Limb (tissue), 2 donors: ENCODE measurements at regions not wholly inside any gene's neighbourhood (a gene's known extent, or its start where the extent isn't known, plus 50 kb on each side); places are given as distances from the start of the nearest gene placed in this dataset.
"Not testable (repeated sequence)": the region's sequence is repeated elsewhere in the genome, so short reads cannot be mapped to it uniquely, and the experiment has no call there.

ENCODE experiments used
- DNase-seq, 2 donors: peaks; one replicate each; pipeline ENCODE4 v3.0.0-alpha.2; 2016; ENCODE audit errors: extremely low spot score in 2 of 2

DNA sequence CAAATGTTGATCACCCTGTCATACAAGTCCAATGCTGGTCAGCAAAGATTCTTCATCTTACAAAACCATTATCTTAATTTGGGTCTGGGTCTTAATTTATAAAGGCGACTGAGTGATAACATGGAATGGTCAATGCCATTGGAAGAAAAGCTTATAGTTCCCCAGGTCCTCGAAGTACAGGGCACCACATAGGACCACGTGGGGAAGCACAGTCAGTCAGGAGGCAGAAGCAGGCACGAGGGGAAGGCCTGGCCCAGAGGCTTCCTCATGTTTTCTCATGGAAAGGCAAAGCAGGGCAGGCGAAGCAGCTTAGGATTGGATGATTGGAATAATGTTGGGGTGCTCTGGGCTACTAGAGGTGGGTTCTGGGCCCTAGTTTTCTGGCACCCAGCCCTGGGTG is 175.7 kb downstream of the FASLG start:
- DNase-seq = no peak

GRCh38 chr1:172835834-172836233 is 176.9 kb downstream of the FASLG start:
- no peak for DNase-seq

DNA sequence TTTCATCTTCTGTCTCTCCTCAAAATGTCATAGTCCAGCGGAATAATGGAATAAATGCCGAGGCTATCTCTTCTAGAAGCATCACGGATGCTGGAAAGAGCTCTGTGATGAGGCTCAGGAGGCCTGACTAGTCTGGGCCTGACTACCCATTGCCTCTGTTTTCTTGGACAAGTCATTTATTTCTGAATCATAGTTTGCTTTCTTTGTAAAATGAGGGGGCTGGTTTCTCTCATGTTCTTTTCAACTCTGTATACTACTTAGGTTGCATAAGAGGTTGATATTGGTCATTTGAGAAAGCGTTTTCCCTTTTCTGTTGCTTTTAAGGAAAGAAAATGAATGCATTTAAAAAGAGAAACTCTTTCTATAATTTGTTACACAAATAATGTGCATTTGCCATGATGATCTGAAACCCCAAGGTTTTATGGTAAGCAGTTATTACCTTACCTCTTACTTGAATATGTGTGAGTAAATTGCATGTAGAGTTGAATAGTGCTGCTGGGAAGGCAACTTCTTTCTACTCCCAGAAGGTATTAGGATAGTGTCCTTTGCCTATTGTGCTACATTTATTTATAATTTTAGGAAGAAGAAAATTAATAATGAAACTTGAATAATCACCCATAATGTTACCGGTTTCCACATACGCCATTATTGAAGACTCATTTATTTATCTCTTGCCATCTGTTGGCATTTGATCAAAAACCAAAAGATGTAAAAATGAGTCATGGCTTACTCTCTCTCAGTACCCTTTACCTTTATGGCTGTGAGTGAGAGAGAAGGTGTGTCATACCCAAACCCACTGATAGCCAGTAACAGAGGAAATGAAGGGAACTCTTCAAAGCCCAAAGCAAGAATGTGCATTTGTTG is 179.1 kb downstream of the FASLG start:
- DNase-seq = no peak

GRCh38 chr1:172838680-172839313 is 179.9 kb downstream of the FASLG start:
- no peak for DNase-seq

GRCh38 chr1:172839639-172840038 is 180.7 kb downstream of the FASLG start:
- not testable (repeated sequence) for DNase-seq

DNA sequence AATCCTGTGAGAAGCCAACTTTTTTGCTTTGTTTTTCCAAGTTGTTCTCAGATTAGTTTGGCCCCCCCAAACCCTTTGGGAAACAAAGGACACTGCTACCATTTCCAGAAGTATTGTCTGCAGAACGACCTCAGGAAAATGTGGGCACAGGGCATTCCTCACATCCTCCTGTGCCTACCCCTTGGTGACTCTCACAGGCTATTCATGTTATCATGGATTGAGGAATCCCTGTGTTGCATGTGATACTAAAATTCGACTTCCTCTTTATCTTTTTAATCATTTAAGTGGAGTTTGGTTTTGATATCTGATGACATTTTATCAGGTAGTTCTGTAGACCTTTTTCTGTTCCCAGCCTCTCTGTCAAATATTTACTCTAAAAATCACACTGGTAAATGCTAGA is 184.5 kb downstream of the FASLG start:
- no peak for DNase-seq

DNA sequence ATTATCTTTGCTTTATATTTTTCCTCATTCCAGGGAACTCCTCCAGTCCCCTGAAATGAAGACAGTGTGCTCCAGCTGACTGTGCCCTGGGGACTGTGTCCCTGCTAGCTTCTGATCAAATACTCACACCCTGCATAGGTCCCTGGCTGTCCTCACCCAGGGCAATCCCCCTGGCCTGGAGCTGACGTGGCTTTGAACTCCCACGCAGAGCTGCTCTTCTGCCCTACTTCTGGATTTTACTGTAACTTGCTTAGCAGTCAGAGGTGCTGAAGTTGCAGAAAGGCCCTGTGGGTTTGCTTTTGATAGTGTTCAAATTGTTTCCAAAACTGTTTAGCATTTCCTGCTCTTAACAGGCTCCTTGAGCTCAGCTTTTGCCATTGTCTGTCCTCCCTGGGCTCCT is 186.5 kb downstream of the FASLG start:
- no peak for DNase-seq

DNA sequence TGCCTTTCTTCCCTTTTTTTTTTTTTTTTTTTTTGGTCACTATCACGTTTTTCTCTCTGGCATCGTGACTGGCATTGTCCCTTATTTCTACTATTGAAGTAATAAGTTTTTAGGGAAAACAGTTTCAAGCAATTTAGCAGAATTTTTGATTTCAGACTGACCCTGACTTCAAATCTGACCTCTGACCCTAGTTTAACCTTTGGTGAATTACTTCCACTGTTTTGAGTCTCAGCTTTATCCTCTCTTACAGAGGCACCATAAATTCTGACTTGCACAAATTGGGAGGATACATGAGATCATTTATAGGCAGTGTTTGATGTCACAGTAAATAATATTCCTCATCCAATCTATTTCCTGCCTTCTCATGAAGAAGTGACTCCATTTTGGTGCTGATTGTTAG is 187.0 kb downstream of the FASLG start:
- DNase-seq = no peak

DNA sequence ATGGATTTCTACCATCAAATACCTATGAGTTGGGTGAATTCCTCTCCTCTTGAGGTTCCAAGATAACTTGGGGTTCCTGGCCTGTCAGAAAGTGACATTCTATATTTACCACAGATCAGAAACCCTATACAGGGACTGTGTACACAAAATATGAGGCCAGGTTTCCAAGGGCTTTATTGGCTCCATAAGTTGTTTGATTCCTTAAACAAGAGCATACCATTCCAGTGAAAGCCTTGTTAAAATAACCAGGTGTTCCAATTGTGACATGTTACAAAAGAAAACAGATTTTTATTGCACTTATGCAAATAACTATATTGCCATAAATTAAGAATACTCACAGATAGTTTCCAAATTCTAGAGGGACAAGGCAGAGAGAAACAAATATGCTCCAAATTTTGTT is 188.9 kb downstream of the FASLG start:
- not testable (repeated sequence) for DNase-seq

GRCh38 chr1:172849653-172850052 is 190.8 kb downstream of the FASLG start:
- no peak for DNase-seq

GRCh38 chr1:172851077-172851476 is 192.2 kb downstream of the FASLG start:
- no peak for DNase-seq

DNA sequence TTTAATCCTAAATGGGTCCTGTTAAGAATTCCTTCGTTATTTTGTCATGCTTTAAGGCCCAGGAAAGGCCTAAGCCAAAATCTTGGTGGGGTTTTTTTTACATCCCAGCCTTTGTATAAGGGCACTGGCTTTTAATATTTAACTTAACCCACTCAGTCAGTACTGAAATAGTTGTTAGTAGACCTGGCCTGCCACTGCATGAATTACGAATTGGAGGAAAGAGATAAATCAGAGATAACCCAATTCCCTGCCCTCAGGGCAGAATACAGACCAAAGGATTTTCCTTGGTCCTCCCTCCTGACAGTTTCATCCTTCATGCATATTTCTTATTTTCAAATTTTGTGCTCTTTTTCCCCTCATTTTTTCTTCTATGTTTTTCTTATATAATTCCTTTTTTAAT is 193.0 kb downstream of the FASLG start:
- no peak for DNase-seq

GRCh38 chr1:172855983-172856382 is 194.8 kb downstream of the TNFSF18 start:
- DNase-seq = not testable (repeated sequence)

DNA sequence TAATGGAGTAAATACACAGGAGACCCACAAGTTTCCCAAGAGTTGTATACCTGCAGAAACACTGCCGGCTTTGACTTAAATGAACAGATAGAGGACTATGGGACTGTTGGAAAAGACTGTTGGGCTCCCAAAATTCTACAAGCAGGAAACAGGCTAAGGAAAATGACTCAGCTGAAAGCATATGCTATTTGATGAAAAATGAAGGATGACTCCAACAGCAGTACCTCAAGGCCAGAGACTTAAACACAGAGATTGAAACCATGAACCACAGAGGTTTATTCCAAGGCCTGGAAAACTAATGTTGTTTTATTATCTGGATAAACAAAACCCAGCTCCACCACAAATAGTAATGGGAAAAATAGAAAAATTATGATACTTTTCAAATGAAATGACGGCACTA is 187.7 kb downstream of the TNFSF18 start:
- no peak for DNase-seq

DNA sequence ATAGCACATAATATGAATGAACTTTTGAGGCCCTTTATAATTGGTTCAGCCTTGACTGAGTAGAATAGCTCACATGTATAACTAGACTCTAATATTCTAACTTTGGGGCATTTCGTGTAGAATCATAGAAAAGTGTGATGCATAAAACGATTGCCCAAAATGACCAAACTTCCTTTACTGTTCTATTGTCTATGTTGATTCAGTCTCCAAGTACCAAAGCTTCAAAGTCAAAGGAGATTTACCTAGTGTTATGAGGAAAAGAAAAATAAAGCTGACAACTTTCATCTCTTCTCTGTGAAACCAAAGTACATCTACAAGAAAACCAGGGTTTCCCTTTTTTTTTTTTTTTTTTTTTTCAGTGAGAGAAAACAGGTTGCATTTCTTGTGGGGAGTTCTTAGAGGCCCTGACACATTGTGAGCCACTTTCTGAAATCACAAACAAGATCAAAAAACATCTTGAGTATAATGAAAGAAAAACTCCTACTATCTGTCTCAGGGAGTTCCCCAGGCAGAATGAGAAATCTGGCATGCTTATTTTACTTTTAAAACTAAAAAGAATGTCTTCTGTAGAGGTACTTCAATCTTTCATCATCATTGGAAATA is 183.4 kb downstream of the TNFSF18 start:
- no peak for DNase-seq

DNA sequence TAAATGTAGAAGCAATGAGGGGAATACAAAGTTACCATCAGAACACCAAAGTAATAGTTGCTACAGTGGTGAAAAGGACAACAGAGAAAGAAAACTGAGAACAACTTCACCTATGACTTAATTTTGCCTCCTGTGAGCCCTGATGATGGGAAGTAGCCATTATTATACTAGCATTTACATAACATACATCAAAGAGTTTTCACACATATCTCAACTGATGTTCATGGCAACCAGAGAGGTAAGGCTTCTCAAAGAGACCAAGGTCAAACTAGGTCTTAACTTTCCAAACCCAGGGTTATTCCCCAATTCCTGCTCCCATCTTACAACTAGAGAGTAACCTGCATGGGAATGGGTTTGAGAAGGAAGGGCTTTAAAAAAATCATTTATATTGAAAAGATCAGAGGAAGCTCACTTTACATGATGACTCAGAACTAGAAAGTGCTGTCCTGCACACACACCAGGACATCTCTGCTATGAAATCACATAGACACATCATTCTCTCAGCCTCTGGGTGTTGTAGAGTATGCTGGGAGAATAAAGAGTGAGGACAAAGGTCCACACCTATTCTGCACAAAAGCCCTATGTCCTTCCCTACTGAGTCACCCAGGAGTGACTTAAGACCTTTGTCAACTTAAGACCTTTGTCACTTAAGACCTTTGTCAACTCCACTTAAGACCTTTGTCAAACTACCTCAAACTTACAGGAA is 179.7 kb downstream of the TNFSF18 start:
- DNase-seq = no peak

GRCh38 chr1:172874950-172875349 is 175.8 kb downstream of the TNFSF18 start:
- no peak for DNase-seq

DNA sequence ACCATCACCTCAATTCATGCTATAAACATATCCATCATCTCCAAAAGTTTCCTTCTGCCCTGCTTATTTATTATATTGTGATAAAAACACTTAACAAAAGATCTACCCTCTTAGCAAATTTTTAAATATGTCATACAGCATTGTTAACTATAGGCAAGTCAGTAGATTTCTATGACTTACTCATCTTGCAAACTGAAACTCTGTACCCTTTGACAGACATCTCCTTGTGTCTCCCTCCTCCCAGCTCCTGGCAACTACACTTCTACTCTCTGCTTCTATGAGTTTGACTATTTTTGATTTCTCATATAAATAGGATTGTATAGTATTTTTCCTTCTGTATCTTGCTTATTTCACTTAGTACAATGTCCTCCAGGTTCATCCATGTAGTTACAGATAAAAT is 174.8 kb downstream of the TNFSF18 start:
- no peak for DNase-seq

DNA sequence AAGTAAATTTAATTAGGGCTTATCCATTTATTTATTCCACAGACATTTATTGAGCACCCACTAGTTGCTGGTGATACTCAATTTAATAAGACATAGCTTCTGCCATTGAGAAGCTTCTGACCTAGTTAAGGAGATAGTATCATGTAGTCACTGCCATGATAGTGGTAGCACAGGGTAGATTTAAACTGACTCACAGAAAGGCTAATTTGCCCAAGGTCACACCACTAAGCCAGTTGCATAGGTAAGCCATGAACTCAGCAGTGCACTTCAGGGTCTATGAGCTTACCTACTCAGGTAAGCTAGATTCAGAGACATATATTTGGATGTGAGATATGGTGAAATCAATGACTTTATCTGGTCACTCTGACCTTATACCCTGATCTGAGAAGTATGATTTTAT is 168.4 kb downstream of the TNFSF18 start:
- no peak for DNase-seq

DNA sequence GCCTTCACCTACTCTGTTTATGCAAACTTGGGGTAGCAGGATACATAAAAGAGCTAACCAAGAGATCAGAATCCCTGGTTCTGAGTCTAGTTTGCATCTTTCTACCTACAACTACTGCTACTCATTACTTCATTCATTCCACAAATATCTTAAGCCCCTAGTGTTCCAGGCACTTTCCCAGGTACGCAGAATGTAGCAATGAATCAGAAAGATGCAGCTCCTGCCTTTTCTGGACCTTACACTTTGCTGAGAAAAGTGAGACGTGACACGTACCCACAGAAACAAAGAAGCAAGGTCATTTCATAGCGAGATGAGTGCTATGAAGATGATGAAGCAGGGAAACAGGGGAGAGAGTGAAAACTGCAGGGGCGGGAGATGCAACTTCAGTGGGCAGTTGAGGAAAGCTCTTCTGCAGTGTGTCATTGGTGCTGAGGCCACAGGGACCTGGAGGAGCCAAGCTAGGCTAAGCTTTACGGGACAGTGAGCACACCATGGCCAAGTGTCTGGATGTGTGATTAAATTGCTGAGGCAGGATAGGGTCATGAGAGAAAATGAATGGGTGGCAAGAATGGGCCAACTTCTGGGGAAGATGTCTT is 167.9 kb downstream of the TNFSF18 start:
- no peak for DNase-seq

DNA sequence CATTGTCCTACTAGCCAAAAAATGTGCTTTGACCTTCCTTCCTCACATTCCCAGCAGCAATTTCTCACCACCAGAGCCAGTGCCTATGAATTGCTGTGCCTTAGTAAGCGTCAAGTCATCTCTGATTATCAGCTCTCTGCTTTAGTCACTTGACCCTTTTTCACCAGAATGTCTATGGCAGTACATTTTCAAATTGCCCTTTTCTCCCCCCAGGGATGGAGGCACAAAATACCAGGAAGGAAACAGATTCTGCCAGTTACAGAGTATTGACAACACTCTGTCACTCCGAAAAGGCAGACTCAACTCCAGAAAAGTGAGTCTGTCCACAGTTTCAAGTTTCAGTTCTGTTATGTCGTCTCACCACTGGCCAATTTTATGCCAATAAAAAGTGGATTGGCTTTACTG is 167.4 kb downstream of the TNFSF18 start:
- no peak for DNase-seq

DNA sequence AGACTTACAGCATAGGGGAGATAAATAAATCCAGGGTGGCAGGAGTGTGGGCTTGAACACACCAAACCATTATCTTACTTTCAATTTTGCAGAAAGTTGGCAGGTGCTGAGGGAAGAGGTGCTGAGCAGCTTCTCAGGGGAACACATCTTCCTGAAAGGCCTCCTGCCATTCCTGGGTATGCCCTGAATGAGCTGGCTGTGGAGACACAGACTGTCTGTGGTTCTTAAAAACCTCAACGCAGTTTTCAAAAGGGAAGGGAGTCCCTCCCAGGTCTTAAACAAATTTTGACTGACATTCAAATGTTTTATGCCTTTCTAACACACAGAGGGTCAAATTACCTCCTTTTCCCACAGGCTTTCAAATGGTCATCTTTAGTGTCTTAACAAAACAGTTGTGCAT is 166.9 kb downstream of the TNFSF18 start:
- DNase-seq = no peak
